ENCODE measurements at regions not wholly inside any gene's neighbourhood (a gene's known extent, or its start where the extent isn't known, plus 50 kb on each side); places are given as distances from the start of the nearest gene placed in this dataset.

DNA sequence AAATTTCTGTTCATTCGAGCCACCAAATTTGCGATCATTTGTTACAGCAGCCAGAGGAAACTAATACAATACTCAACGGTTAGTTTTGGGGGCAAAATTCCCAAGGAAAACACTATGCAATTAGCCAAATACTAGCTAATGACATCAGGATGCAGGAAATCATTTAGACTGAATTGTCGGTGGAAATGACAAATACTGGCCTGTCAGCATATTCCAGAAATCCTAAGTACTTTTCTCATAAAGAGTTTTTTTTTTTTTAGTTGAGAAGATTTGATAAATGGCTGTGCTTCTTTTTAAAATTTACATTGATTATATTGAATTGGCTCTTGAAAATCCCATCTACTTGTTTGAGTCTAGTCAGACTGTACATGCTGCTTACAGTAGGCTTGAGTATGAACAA, 410.1 kb downstream of the SUCLG1 start:
- no peak for DNase-seq (ENCODE audit: low read depth)
- no peak overlapping the region for H3K4me3 ChIP-seq (ENCODE audit: control insufficient read depth, low read depth, low read length)
- TF ChIP-seq, protein P1, sequence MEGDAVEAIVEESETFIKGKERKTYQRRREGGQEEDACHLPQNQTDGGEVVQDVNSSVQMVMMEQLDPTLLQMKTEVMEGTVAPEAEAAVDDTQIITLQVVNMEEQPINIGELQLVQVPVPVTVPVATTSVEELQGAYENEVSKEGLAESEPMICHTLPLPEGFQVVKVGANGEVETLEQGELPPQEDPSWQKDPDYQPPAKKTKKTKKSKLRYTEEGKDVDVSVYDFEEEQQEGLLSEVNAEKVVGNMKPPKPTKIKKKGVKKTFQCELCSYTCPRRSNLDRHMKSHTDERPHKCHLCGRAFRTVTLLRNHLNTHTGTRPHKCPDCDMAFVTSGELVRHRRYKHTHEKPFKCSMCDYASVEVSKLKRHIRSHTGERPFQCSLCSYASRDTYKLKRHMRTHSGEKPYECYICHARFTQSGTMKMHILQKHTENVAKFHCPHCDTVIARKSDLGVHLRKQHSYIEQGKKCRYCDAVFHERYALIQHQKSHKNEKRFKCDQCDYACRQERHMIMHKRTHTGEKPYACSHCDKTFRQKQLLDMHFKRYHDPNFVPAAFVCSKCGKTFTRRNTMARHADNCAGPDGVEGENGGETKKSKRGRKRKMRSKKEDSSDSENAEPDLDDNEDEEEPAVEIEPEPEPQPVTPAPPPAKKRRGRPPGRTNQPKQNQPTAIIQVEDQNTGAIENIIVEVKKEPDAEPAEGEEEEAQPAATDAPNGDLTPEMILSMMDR (IDR thresholded peaks at IDR 0.05; ENCODE audit: control insufficient read depth, insufficient read depth, low read depth, low read length, missing control alignments) = no peak

DNA sequence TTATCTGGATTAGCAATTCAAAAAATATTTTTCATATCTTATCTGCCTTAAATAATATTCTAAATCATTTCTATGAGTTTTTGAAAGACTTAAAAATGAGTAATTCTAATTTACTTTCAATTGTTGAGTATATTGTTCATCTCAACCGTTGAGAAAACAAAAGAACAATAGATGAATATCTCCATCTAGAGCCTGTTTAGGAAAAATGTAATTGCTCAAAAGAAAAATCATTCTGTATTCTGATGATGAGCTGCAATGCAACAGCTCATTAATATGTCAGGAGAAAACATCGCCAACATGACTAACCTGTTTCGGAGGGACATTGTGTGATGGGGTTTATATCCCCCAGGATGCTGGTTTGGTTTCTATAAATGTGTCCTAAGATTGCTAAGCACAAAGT, 417.6 kb downstream of the SUCLG1 start:
- DNase-seq (ENCODE audit: low read depth) = no peak
- TF ChIP-seq, protein P1 (IDR thresholded peaks at IDR 0.05; ENCODE audit: control insufficient read depth, insufficient read depth, low read depth, low read length, missing control alignments) = no peak
- H3K4me3 ChIP-seq (ENCODE audit: control insufficient read depth, low read depth, low read length) = no peak overlapping the region

DNA sequence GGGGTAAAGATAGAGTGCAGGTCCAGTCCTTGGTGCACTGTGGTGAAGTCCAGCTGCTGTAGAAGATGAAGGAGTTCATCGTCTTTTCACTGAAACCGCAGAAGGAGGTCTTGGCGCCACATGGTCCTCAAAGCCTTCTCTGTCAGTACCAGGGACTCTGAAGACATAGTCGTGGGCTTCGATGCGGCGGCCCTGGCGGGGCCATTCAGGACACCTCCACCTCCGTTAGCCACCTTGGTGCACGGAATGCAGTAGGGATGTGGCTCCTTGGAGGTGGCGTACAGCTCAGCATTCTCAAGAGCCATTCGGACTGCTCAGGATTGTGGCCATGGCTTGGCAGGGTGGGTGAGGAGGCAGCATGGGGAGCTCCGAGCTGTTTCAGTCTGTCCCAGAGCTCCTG, 418.8 kb downstream of the SUCLG1 start:
- H3K4me3 ChIP-seq (ENCODE audit: control insufficient read depth, low read depth, low read length) = no peak overlapping the region
- no peak for DNase-seq (ENCODE audit: low read depth)
- TF ChIP-seq, protein P1 (IDR thresholded peaks at IDR 0.05; ENCODE audit: control insufficient read depth, insufficient read depth, low read depth, low read length, missing control alignments) = no peak

DNA sequence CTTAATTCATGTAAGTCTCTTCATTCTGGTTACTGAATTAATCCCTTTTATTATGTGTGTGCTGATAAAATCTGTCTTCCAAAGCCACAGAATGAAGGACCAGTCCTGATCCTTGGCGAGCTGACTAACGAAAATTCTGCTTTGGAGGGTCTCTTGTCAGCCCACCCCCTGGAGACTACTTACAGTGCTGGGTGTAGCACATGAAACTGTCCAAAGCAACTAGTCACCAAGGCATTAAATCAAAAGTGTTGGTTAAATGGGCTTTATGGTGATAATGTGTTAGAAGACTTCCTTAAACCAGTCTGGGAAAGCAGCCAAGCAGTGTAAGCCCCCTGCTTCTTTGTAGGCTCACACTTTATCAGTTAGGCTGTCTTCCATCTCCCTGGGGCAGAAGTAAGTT, 420.2 kb downstream of the SUCLG1 start:
- TF ChIP-seq, protein P1 (IDR thresholded peaks at IDR 0.05; ENCODE audit: control insufficient read depth, insufficient read depth, low read depth, low read length, missing control alignments) = no peak
- H3K4me3 ChIP-seq (ENCODE audit: control insufficient read depth, low read depth, low read length) = no peak overlapping the region
- no peak for DNase-seq (ENCODE audit: low read depth)

DNA sequence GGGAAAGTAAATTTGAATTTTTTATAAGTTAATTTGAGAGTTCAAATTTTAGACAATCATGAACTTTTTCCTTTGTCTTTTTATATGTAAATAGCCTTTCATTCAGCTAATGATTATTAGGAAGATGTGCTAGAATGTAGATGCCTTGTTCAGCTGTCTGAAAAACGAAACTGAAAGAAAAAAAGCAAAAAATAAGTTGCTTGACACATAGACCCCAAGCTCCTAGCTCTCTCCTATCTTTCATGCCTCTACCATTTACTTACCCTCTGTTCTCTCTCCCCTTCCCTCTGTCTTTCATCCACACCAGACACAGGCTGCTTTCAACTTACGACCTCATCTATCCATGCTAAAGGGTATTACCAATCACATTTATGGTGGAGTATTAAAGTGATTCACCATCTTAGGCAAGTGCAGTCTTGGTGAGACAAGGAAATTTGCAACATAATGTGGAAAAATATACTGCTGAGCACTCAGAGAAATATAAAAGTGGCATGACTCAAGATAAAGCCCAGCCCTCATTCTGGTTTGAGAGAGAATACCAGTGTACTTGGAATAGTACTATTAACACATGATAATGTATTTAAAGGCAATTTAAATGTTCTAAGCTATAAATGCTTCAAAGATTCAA, 425.6 kb downstream of the SUCLG1 start:
- TF ChIP-seq, protein P1 (IDR thresholded peaks at IDR 0.05; ENCODE audit: control insufficient read depth, insufficient read depth, low read depth, low read length, missing control alignments) = no peak
- no peak for DNase-seq (ENCODE audit: low read depth)
- H3K4me3 ChIP-seq (ENCODE audit: control insufficient read depth, low read depth, low read length) = no peak overlapping the region

DNA sequence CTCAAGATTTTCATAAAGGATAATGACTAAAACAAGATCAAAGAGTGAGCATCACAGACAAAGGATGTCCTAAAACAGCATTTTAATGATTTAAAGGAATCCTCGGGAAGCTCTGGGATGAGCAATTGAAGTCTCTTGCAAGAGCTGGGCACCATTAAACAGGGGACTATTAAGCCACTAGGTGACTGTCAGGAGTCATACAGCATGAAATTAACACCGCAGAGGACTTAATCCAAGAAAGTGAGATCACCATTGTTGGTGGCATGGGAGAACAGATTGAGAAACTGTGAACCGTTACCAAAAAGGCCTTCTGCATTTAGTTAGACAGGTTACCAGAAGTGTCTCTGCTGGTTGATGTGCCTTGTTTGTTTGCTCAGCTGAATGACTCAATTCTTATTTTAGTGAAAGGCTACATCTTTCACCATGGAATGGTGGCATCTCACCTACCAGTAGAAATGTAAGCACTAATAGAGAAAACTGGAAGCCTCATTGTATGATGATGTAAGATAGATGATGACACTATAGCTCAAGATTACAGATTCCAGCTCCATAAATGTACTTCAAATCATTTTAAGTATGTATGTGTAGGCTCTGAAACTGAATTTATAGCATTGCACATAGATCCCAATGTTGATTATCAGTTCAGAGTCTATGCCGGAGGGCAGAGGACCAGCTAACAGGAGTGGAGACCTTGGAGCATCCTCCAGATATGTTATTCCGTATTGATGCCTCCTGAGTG, 427.6 kb downstream of the SUCLG1 start:
- TF ChIP-seq, protein P1 (IDR thresholded peaks at IDR 0.05; ENCODE audit: control insufficient read depth, insufficient read depth, low read depth, low read length, missing control alignments) = no peak
- no peak for DNase-seq (ENCODE audit: low read depth)
- H3K4me3 ChIP-seq (ENCODE audit: control insufficient read depth, low read depth, low read length) = no peak overlapping the region
